GM13977 (cell line): ENCODE measurements at regions not wholly inside any gene's neighbourhood (a gene's known extent, or its start where the extent isn't known, plus 50 kb on each side); places are given as distances from the start of the nearest gene placed in this dataset.

Experiments used
- DNase-seq: peaks from one replicate; pipeline ENCODE4 v3.0.0; 2012; ENCODE audit warnings: low spot score
- CTCF ChIP-seq: IDR thresholded peaks from 2 replicates; pipeline ENCODE4 v1.5.1; 2012; ENCODE audit warnings: mild to moderate bottlenecking, control low read depth; ENCODE audit not compliant: insufficient read depth; ENCODE audit errors: extremely low read depth, missing control alignments
- in situ Hi-C: fragments of 300-500 bp; cut with MboI; formaldehyde crosslinking; loops from one replicate; pipeline ENCODE4 v1.12.0; 2022; ENCODE audit warnings: low sequenced_read_pairs, low pct_unique_long_range_greater_than_20kb, mixed read lengths, inconsistent platforms; ENCODE audit not compliant: unreplicated experiment

GRCh38 chr14:40909906-40910305, 696.8 kb upstream of the LRFN5 start:
- DNase-seq = no peak
- in situ Hi-C loops = no loop called here
- TF ChIP-seq CTCF = no peak

GRCh38 chr14:40903709-40904108, 703.0 kb upstream of the LRFN5 start:
- TF ChIP-seq CTCF = no peak

GRCh38 chr14:40899435-40899834, 707.2 kb upstream of the LRFN5 start:
- TF ChIP-seq CTCF = no peak
- in situ Hi-C loops = no loop called here
- DNase-seq = no peak

More at GRCh38 chr14:40903709-40904108, 703.0 kb upstream of the LRFN5 start:
- DNase-seq = no peak
- in situ Hi-C loops = no loop called here

DNA sequence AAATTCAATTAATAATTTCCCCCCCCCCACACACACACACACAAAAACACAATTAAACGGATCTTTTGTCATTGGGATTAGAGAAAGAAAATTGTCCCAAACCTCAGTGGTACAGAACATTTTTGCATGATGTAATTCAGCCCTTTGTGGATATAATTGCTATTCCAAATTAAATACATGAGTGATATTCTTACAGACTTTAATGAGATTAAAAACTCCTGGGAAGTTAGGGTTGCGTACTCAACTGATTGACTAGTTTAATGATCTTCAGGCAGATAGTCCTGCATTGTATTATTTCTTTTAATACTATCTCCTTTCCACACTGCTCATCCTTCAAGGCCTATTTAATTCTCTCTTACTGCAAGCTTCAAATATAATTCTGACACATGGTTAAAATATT, 711.8 kb upstream of the LRFN5 start:
- no peak for DNase-seq
- in situ Hi-C loops = no loop called here
- no peak for TF ChIP-seq CTCF

DNA sequence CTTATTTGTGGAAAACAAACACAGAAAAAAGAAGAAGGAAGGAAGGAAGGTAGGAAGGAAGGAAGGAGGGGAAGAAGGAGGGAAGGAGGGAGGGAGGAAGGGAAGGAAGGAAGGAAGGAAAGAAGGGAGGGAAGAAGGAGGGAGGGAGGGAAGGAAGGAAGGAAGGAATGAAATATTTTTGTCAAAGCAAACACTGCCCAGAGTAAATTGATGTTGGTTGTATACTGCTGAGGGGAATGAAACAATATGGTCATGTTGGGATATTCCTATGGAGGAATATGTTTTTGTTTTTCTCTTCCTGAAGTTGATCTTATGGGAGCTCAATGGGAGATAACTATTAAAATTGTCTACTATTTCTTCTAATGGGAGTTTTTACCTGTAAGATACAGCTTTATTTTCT, 717.5 kb upstream of the LRFN5 start:
- in situ Hi-C loops = no loop called here
- TF ChIP-seq CTCF = no peak
- DNase-seq = no peak

GRCh38 chr14:40887912-40888311, 718.8 kb upstream of the LRFN5 start:
- DNase-seq = no peak
- in situ Hi-C loops = no loop called here
- no peak for TF ChIP-seq CTCF

GRCh38 chr14:40870252-40870651, 736.4 kb upstream of the LRFN5 start:
- in situ Hi-C loops = no loop called here
- DNase-seq = no peak
- TF ChIP-seq CTCF = no peak
